Neural progenitor cell (in vitro differentiated cells): ENCODE measurements at regions not wholly inside any gene's neighbourhood (a gene's known extent, or its start where the extent isn't known, plus 50 kb on each side); places are given as distances from the start of the nearest gene placed in this dataset.
A peak's percentile ranks its signal among the peaks of the same experiment; 100 is the strongest.

Source experiments
- DNase-seq: peaks from one replicate; pipeline ENCODE4 v3.0.0-alpha.2; 2016; ENCODE audit warnings: low spot score
- H2AFZ ChIP-seq: fragments of 200-600 bp; sonication (generic); replicated peaks from 2 replicates; pipeline ENCODE4 v1.6.1; 2016; ENCODE audit warnings: antibody characterized with exemption
- H3F3A ChIP-seq: fragments of 200-600 bp; sonication (generic); 2 replicates; pipeline ENCODE4 v1.6.1; 2016; ENCODE audit warnings: antibody characterized with exemption, low read depth
- H3K27ac ChIP-seq: fragments of 200-600 bp; sonication (generic); 2 replicates; pipeline ENCODE4 v1.5.1; 2016; ENCODE audit warnings: mild to moderate bottlenecking
- H3K27me3 ChIP-seq: fragments of 200-600 bp; sonication (generic); 2 replicates; pipeline ENCODE4 v1.6.1; 2016; ENCODE audit warnings: mild to moderate bottlenecking, moderate library complexity
- H3K36me3 ChIP-seq: fragments of 200-600 bp; sonication (generic); 2 replicates; pipeline ENCODE4 v1.5.1; 2016
- H3K4me1 ChIP-seq: fragments of 200-600 bp; sonication (generic); 2 replicates; pipeline ENCODE4 v1.6.1; 2016; ENCODE audit warnings: mixed run types
- H3K4me2 ChIP-seq: fragments of 200-600 bp; sonication (generic); 2 replicates; pipeline ENCODE4 v1.6.1; 2016
- H3K4me3 ChIP-seq: fragments of 200-600 bp; sonication (generic); 2 replicates; pipeline ENCODE4 v1.5.1; 2016
- H3K79me2 ChIP-seq: fragments of 200-600 bp; sonication (generic); 2 replicates; pipeline ENCODE4 v1.6.1; 2016; ENCODE audit warnings: low read depth
- H3K9ac ChIP-seq: fragments of 200-600 bp; sonication (generic); 2 replicates; pipeline ENCODE4 v1.6.1; 2016
- H3K9me3 ChIP-seq: fragments of 200-600 bp; sonication (generic); 2 replicates; pipeline ENCODE4 v1.5.1; 2016; ENCODE audit warnings: low read depth
- H4K20me1 ChIP-seq: fragments of 200-600 bp; sonication (generic); 2 replicates; pipeline ENCODE4 v1.6.1; 2016; ENCODE audit warnings: low read depth
- H3K27ac Mint-ChIP-seq: 3 replicates; pipeline ENCODE4 v1.8.0; 2021; ENCODE audit warnings: mixed read lengths
- H3K27me3 Mint-ChIP-seq: 2 replicates; pipeline ENCODE4 v1.8.0; 2022; ENCODE audit warnings: low read depth, mild to moderate bottlenecking, inconsistent platforms, moderate library complexity, mixed read lengths; ENCODE audit not compliant: insufficient read depth
- H3K36me3 Mint-ChIP-seq: 3 replicates; pipeline ENCODE4 v1.8.0; 2021; ENCODE audit warnings: mixed read lengths
- H3K4me1 Mint-ChIP-seq: 3 replicates; pipeline ENCODE4 v1.8.0; 2021; ENCODE audit warnings: mixed read lengths
- H3K4me3 Mint-ChIP-seq: 3 replicates; pipeline ENCODE4 v1.8.0; 2021; ENCODE audit warnings: mild to moderate bottlenecking, moderate library complexity, mixed read lengths
- H3K9me3 Mint-ChIP-seq: 3 replicates; pipeline ENCODE4 v1.8.0; 2020; ENCODE audit warnings: mixed read lengths
- EZH2 ChIP-seq: fragments of 200-600 bp; sonication (generic); IDR thresholded peaks from 2 replicates; pipeline ENCODE4 v1.6.1; 2017; ENCODE audit warnings: antibody characterized with exemption, mild to moderate bottlenecking, moderate library complexity
- EZH2phosphoT487 ChIP-seq: fragments of 200-600 bp; sonication (generic); IDR thresholded peaks from 2 replicates; pipeline ENCODE4 v1.6.1; 2017; ENCODE audit warnings: antibody characterized with exemption
- TF ChIP-seq, protein P1 (sequence below): fragments of 200-600 bp; sonication (generic); IDR thresholded peaks from 2 replicates; pipeline ENCODE4 v1.5.1; 2017; ENCODE audit warnings: antibody characterized with exemption, mild to moderate bottlenecking

DNA sequence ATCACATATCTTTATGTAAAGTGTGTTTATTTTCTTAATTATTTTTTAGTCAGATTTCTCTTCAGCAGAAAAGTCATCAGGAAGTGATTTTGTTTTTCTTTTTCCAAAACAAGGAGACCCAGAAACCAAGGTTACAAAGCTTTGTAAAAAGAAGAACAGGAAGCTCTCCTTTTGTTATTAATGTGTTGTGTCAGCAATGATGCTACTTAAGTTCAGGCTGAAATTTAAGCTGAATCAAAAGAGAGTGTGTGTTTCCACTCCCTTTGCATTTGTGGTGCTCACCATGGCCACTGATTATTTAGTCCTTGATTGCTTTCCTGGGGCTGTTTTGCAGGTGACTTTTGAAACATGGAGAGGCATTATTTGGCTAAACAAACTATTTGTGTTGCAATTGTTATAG, 155.3 kb upstream of the ATP2B1 start:
- no peak overlapping the region for H3K4me3 ChIP-seq
- H3K27ac Mint-ChIP-seq, result no peak overlapping the region
- no peaks in the 10 kb centered on the region for H3K36me3 Mint-ChIP-seq
- H2AFZ ChIP-seq, result no peak overlapping the region
- H3F3A ChIP-seq, result peaks cover 15% of the 10 kb centered on the region
- no peak for TF ChIP-seq EZH2phosphoT487
- no peak overlapping the region for H3K4me2 ChIP-seq
- H3K9me3 Mint-ChIP-seq, result peaks cover 9% of the 10 kb centered on the region
- no peaks in the 10 kb centered on the region for H3K27me3 Mint-ChIP-seq
- no peak overlapping the region for H3K9ac ChIP-seq
- H3K36me3 ChIP-seq, result no peaks in the 10 kb centered on the region
- H3K27ac ChIP-seq, result no peak overlapping the region
- no peak for DNase-seq
- H3K9me3 ChIP-seq, result peaks cover 1% of the 10 kb centered on the region
- no peaks in the 10 kb centered on the region for H3K79me2 ChIP-seq
- H3K4me1 ChIP-seq, result peaks cover 32% of the 10 kb centered on the region
- H3K4me1 Mint-ChIP-seq, result peaks cover 12% of the 10 kb centered on the region
- H3K4me3 Mint-ChIP-seq, result no peak overlapping the region
- H3K27me3 ChIP-seq, result no peaks in the 10 kb centered on the region
- H4K20me1 ChIP-seq, result no peaks in the 10 kb centered on the region

DNA sequence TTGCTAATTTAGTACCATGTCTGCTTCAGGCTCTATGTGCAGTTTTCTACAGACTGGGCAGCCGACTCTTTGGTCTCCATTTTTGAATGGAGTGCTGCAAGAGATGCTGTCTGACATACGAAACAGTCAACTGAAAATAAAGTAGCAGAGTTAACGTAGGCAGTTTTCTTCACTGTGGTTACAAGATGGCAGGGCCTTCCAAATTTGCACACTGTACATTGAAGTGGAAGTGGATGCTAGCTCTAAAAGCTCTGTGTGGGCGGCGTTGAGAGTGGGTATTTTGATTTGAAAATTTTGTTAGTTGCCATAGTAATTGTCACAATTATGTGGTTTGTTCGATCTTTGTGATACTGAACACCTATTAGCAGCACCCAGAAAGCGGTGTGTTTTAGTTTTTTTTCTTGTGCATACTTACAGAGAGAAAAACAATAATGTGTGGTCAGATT, 154.9 kb upstream of the ATP2B1 start:
- no peak overlapping the region for H3K4me3 Mint-ChIP-seq

DNA sequence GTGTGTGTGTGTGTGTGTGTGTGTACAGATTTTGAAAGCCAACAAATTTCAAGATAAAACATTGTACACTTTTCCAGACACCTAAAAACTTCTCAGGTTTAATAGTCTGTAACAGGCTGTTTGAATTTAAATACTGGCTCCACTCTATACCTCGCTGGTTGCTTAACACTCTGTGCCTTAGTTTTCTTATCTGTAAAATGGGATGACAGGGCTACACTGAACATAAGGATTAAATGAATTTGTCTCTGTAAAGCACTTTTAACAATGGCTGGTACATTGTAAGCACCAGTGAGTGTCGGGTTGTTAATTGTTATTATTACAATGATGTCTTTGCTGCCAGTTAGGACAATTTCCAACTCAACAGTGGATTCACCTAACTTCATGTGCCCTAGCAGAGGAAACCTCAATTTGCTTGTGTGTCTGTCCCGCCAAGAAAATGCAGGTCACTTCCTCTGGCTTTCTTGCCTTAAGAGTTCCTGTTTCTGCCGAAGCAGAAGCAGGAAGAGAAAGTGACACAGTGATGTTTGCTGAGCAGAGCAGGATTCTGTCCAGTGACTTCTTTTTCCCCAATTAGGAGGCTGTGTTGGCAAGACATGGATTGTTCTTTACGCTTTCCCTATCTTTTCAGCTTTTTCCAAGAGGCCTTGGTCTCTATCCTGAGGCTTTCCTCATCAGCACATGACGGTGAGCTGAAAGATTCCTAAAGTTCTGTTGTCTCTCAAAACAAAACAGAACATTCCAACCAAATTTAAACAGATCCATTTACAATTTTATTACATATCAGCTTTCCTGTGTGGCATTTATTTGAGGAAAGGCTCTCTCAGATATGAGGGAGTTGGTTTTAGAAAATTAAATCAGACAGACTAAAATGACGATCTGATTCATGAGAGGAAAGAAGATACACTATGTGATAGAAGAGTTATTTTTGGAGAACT, 154.1 kb upstream of the ATP2B1 start:
- no peak for DNase-seq
- Histone ChIP-seq H4K20me1 (no peaks in the 10 kb centered on the region), H3F3A (peaks cover 13% of the 10 kb centered on the region), H2AFZ (peak overlapping the region; percentile 79), H3K9me3 (no peaks in the 10 kb centered on the region), H3K27ac (peak overlapping the region; percentile 18), H3K9ac (no peak overlapping the region), H3K36me3 (no peaks in the 10 kb centered on the region), H3K4me1 (peaks cover 38% of the 10 kb centered on the region), H3K4me3 (no peak overlapping the region), H3K79me2 (no peaks in the 10 kb centered on the region), H3K4me2 (no peak overlapping the region), H3K27me3 (no peaks in the 10 kb centered on the region)
- H3K27me3 Mint-ChIP-seq, result no peaks in the 10 kb centered on the region
- no peaks in the 10 kb centered on the region for H3K36me3 Mint-ChIP-seq
- peaks cover 9% of the 10 kb centered on the region for H3K9me3 Mint-ChIP-seq
- TF ChIP-seq EZH2 (no peak), EZH2phosphoT487 (no peak)
- TF ChIP-seq, protein P1, sequence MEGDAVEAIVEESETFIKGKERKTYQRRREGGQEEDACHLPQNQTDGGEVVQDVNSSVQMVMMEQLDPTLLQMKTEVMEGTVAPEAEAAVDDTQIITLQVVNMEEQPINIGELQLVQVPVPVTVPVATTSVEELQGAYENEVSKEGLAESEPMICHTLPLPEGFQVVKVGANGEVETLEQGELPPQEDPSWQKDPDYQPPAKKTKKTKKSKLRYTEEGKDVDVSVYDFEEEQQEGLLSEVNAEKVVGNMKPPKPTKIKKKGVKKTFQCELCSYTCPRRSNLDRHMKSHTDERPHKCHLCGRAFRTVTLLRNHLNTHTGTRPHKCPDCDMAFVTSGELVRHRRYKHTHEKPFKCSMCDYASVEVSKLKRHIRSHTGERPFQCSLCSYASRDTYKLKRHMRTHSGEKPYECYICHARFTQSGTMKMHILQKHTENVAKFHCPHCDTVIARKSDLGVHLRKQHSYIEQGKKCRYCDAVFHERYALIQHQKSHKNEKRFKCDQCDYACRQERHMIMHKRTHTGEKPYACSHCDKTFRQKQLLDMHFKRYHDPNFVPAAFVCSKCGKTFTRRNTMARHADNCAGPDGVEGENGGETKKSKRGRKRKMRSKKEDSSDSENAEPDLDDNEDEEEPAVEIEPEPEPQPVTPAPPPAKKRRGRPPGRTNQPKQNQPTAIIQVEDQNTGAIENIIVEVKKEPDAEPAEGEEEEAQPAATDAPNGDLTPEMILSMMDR, result no peak
- H3K4me1 Mint-ChIP-seq, result peaks cover 12% of the 10 kb centered on the region
- H3K4me3 Mint-ChIP-seq, result no peak overlapping the region
- peak overlapping the region; percentile 22 for H3K27ac Mint-ChIP-seq

More for the DNA sequence above, 154.9 kb upstream of the ATP2B1 start:
- Mint-ChIP-seq H3K4me1 (peaks cover 12% of the 10 kb centered on the region), H3K36me3 (no peaks in the 10 kb centered on the region), H3K9me3 (peaks cover 9% of the 10 kb centered on the region), H3K27me3 (no peaks in the 10 kb centered on the region), H3K27ac (peak overlapping the region; percentile 80)
- Histone ChIP-seq H3K4me2 (no peak overlapping the region), H3K9ac (no peak overlapping the region), H3K36me3 (no peaks in the 10 kb centered on the region), H3F3A (peaks cover 15% of the 10 kb centered on the region), H3K4me1 (peaks cover 36% of the 10 kb centered on the region), H3K4me3 (no peak overlapping the region), H3K9me3 (no peaks in the 10 kb centered on the region), H2AFZ (peak overlapping the region; percentile 79), H3K79me2 (no peaks in the 10 kb centered on the region), H4K20me1 (no peaks in the 10 kb centered on the region), H3K27ac (peak overlapping the region; percentile 18), H3K27me3 (no peaks in the 10 kb centered on the region)
- no peak for DNase-seq
- TF ChIP-seq, protein P1, result no peak
- TF ChIP-seq EZH2 (no peak), EZH2phosphoT487 (no peak)

DNA sequence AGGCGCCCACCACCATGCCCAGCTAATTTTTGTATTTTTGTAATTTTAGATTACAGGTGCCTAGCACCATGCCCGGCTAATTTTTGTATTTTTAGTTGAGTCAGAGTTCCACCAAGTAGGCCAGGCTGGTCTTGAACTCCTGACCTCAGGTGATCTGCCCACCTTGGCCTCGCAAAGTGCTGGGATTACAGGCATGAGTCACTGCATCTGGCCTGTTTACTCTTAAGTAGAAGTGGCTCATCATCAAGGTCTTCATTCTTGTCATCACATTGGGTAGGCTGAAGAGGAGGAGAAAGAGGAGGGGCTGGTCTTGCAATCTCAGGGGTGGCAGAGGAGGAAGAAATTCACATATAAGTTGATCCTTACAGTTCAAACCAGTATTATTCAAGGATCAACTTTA, 152.4 kb upstream of the ATP2B1 start:
- TF ChIP-seq EZH2phosphoT487 (no peak), EZH2 (no peak)
- TF ChIP-seq, protein P1, result no peak
- no peak overlapping the region for H2AFZ ChIP-seq
- H3K27ac ChIP-seq, result no peak overlapping the region
- no peak overlapping the region for H3K4me3 Mint-ChIP-seq
- no peaks in the 10 kb centered on the region for H4K20me1 ChIP-seq
- no peak overlapping the region for H3K9ac ChIP-seq
- no peak for DNase-seq
- H3K4me1 Mint-ChIP-seq, result peaks cover 18% of the 10 kb centered on the region
- no peak overlapping the region for H3K4me2 ChIP-seq
- H3K36me3 ChIP-seq, result no peaks in the 10 kb centered on the region
- no peak overlapping the region for H3K27ac Mint-ChIP-seq
- no peaks in the 10 kb centered on the region for H3K27me3 ChIP-seq
- H3K79me2 ChIP-seq, result no peaks in the 10 kb centered on the region
- peaks cover 34% of the 10 kb centered on the region for H3K4me1 ChIP-seq
- H3K4me3 ChIP-seq, result no peak overlapping the region
- peaks cover 7% of the 10 kb centered on the region for H3F3A ChIP-seq
- H3K27me3 Mint-ChIP-seq, result no peaks in the 10 kb centered on the region
- peaks cover 9% of the 10 kb centered on the region for H3K9me3 Mint-ChIP-seq
- H3K36me3 Mint-ChIP-seq, result no peaks in the 10 kb centered on the region
- H3K9me3 ChIP-seq, result no peaks in the 10 kb centered on the region
